ENCODE measurements at regions not wholly inside any gene's neighbourhood (a gene's known extent, or its start where the extent isn't known, plus 50 kb on each side); places are given as distances from the start of the nearest gene placed in this dataset.

DNA sequence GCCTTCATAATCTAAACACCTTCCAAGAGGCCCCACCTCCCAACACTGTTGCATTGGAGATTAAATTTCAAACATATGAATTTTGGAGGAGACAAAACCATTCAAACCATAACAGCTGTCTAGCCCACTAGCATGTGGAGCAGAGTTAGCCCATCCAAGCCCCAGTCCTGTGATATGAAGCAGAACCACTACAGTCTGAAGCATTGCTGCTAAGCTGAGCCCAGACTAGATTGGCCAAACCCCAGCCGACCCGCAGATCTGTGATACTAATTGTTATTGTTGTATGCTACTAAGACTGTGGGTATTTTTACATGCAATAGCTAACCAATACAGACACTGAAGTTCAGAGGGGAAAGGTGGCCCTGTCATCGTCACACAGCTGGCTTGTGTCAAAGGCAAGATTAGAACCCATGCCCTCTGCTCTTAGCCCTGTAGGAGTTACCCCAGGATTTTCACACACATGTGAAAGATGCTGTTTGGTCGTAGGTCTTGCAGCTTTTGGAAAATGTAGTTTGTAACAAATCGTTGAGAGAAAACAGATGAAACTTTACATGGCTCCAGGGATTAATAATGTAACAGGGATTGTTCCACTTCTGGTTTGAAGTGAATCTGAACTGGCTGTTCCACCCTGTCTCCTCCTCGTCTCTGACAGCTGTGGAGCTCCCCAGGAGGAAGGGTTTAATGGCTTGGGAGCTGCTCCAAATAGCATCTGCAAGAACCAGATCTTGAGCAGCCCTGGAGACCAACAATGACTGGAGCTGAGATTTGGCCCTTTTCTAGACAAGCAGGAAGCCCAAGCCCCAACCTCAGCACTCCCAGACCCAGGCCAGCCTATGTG, 517.5 kb downstream of the MID1IP1 start:
- no peak for DNase-seq (ENCODE audit: low read depth in 3 of 3, low spot score in 1 of 3)

DNA sequence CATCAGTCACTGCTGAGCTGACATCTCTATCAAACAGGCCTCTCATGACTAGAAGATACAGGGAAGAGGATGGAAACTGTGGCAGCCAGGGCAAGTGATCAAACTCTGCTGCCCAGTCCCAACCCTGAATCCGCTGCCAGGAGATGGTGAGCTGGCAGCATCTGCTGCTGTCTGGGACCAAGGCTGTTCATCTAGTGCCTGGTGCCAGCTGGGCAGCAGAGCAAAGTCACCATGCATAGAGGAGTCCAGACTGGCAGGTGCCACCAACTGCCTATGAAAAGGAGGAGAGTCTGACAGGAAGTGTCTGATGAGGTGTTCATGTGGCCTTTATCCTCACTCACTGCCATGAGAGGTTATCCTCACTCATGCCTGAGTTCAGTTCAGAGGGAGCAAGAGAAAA, 518.9 kb downstream of the MID1IP1 start:
- no peak for DNase-seq (ENCODE audit: low read depth in 3 of 3, low spot score in 1 of 3)

DNA sequence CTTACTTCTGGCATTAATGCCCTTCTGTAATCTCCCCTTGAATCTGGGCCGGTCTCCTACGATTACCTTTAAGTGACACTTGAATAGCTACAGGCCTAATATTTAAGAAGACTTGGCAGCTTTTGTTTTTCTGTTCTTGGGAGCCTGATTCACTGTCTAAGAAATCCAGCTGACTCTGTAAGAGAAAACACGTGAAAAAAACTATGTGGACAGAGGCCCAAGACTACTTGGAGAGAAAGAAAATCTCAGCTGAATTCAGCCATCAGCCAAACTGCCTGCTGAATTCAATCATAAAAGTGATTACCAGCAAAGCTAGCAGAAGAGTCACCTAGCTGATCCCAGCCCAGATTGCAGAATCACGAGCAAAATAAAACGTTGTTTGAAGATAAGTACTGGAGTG, 521.2 kb downstream of the MID1IP1 start:
- DNase-seq (ENCODE audit: low read depth in 3 of 3, low spot score in 1 of 3), result no peak

DNA sequence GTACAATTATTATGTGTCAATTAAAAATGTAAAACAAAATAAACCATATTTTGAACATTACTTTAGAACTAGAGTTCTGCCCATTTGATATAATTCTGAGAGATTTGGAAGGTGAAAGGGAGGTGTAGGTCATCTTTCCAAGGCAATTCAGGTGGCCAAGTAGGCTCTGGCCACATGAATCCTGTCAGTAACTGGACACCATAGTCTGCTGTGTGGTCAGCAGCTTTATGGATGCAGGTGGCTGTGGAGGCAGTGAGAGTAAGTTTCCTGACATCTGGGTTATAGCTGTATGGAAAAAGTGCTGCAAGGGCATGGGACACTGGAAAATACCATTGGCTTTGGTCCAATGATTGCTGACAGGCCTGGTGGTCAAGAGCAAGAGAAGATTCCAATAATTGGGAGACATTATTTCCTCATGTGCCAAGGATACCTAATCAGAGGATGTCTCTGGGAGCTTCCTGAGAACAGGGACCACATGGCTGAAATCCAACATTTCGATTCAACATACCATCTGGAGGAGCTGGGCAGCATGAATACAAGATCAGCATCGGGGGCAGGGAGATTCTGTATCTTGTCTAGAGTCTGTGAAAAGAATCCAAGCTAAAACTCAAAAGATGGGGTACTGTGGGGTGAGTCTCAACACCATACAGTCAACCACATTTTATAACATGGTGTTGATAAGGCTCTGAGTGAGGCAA, 523.1 kb downstream of the MID1IP1 start:
- no peak for DNase-seq (ENCODE audit: low read depth in 3 of 3, low spot score in 1 of 3)

DNA sequence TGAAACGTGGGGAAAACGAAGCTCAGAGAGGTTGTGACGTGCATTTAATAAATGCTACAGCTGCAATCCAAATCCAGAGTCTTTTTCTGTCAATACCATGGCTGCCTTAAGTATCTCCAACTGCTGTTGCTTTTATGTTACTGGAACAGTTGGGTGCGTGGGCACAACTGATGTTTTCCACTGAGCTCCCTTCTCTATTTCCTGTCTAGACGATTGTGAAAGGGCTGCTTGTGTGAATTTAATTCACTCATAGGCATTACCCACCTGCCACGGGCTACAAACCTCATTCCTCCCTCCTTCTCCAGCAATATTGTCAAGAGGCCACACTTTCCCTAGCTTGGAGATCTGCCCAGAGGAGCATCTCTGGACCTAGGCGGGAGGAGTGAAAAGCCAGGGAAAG, 526.0 kb downstream of the MID1IP1 start:
- DNase-seq (ENCODE audit: low read depth in 3 of 3, low spot score in 1 of 3), result peak in 1 of 3 donors; percentile 22

DNA sequence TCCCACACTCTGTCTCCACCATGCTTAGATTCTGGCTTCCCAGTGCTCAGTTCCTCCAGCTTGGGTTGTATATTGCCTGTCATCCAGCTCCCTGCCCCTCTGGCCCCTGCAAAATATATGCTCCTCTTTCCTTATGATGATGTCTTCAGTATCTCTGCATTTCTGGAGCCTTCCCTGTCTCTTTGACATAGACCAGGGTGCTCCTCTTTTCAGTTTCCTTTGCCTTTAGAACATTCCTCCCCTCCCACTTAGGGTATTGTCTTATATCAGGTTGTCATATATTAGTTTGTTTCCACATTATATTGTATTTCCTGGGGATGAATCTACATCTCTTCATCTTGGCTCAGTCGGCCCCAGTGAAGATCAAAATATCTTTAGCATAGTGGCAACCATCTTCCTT, 526.4 kb downstream of the MID1IP1 start:
- no peak for DNase-seq (ENCODE audit: low read depth in 3 of 3, low spot score in 1 of 3)

DNA sequence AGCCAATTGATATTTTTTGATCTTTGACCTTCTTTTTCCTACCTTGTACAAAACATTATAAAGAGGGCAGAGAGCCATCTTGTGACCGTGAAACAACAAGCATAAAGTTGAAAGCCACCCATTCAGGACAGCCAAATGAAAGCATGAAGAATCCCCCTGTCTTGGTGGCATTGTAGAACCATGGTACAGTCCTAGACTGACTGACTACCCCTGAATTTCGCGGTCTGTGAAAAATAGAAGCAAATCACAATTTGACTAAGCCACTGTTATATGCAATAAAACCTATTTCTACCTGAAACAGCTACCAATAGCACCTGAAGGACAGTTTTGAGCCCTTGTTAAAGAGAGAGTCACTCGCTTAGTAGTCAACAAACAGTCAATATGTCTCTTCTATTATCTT, 527.4 kb downstream of the MID1IP1 start:
- no peak for DNase-seq (ENCODE audit: low read depth in 3 of 3, low spot score in 1 of 3)

DNA sequence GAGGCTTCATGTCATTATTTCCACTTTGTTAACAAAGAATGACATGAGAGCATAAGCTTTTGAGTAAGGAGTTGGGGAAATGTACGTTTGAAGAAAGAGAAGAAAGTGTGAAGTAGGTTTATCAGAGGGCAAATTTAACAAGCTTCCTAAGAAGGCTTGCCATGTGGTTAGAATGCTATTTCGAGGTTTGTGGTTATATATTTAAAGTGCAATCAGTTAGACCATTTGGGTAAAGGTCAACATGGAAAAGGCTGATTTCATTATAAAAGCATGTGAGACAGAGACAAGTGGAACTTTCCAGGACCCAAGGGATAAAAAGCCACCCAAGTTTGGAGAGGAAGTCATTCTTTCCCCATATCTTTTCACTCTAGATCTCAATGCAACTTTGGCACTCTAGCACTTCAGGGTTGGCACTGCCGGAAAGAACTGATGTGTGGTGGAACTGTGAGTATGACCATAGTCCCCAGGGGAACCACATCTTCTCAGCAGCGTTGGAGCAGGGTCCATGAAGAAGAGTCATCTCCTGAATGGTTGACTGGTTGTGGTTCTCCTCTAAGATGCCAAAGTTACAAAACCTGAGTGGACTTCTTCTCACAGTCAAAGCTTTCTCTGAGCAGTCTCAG, 529.9 kb downstream of the MID1IP1 start:
- DNase-seq (ENCODE audit: low read depth in 3 of 3, low spot score in 1 of 3), result no peak

DNA sequence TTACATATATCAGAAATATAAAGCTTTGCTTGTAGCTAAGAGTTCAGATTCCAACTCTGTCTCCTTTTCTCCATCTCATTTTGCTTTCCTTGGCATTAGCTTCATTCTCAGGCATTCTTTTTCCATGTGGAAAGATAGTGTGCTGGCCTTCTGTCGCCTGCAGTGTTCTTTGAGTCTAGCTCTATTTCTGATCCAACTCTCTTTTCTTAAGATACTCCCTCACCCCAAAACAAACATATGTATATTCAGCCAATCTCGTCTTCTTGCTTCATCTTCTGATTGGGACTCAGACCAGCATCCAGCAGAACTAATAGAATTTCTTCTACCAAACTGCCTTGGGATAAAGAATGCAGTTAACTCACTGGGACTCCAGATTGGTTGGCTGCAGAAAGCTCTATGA, 532.2 kb downstream of the MID1IP1 start:
- no peak for DNase-seq (ENCODE audit: low read depth in 3 of 3, low spot score in 1 of 3)

DNA sequence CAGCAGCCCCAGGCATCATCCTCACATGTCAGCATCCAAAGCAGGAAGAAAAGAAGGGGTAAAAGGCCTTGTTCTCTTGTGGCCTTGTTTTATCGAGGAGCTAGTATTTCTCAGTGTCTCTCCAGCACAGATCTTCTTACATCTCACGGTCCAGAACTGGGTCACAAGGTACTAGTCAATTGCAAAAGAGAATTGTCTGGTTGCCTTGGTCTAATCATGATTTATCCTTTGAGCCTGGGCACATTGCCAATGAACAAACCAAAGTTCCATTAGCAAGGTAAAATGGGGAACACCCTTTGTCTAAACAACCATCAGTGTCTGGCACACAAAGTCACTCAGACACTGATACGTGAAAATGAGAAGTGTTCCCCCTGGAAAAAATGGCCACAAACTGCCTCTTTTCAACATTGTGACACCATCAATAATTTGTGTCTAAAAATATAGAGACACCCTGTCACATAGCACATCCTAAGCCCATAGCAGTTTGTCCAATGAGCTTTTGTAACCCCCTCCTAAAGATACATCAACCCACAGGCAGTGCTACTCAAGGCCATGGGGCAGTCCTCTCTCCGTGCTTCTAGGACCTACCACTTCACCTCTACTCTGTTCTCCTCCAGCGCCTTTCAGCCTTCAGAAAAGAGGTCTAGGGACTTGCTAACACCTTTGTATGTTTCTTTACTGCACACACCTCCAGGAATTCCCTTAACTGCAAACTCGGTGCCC, 534.4 kb downstream of the MID1IP1 start:
- no peak for DNase-seq (ENCODE audit: low read depth in 3 of 3, low spot score in 1 of 3)

DNA sequence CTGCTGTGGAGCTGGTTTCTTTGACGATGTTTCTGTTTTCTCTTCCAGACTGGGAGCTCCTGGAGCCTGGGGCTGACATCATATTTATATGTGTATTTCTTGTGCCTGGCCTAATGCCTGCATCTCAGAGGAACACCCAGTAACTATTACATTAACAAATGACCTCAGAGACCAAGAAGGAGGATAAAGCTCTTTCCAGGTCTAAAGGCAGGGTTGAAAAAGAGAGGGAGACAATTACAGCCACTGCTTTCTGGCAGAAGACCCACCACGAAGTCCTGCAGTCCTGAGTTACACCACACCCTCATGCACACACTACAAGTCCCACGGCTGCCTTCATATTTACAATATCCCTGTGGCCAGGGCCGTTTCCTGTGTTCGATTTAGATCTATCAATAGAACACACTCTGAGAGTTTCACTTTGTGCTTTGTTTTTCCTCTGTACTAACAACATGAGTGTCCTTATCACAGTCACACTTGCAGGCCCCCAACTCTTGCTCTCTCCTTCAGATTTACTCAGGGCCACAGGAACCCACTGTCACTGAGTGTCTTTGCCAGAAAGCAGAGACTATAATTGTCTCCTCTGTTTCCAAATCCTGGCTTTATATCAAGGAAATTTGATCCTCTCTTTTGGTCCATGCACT, 535.5 kb downstream of the MID1IP1 start:
- no peak for DNase-seq (ENCODE audit: low read depth in 3 of 3, low spot score in 1 of 3)

DNA sequence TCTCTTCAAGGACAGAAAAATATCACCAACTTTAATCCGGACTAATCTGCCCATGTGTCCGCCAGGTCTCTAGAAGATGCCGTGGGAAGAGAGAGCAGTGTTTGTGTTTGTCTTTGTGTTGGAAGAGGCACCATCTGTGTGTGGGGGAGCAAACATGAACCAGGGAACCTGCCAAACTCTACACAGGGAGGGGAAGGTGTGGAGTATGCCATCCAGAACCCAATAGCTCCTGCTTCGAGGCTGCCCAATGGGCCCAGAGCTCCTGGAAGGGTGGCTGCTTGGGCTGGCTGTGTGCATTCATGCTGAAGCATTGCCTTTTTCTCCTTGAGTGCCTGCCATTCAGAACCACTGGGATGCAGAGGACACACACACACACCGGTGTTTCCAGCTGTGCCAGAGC, 536.2 kb downstream of the MID1IP1 start:
- DNase-seq (ENCODE audit: low read depth in 3 of 3, low spot score in 1 of 3), result no peak

DNA sequence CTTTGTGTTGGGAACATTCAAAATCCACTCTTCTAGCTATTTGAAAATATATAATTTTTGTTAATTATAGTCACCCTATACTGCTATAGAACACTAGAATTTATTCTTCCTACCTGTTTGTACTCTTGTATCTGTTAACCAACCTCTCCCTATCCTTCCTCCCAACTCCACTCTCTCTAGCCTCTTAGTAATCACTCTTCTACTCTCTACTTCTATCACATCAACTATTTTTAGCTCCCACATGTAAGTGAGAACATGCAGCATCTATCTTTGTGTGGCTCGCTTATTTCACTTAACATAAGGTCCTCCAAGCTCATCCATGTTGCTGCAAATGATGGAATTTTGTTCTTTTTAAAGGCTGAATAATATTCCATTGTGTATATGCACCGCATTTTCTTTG, 537.3 kb downstream of the MID1IP1 start:
- no peak for DNase-seq (ENCODE audit: low read depth in 3 of 3, low spot score in 1 of 3)

DNA sequence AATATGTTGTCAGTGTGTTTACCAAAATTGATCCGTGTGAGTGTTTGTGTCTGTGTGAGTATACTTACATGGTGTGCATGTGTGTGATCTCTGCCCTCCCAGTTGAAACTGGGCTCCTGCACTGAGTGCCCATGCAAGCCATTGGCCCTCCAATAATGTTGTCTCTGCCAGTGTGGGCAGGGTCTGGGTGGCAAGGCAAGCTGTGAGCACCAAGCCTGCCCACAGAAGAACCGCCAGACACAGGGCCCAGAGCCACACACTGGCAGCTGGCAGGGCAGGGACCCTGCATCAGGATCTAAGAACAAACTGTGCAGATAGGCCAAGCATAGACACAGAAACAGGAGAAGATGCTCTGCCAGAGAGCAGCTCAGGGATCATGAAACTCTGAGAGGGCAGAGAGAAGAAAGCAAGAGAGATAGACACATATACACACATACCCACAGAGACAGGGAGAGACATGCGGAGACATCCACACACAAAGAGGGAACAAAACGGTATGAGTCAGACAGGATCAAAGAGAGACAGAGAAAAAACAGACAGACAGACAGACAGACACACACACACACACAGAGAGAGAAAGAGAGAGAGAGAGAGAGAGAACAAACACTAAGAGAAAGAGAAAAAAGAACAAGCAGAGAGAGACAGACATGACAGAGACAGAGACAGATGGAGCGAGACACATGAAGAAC, 555.0 kb downstream of the MID1IP1 start:
- DNase-seq (ENCODE audit: low read depth in 3 of 3, low spot score in 1 of 3), result no peak

DNA sequence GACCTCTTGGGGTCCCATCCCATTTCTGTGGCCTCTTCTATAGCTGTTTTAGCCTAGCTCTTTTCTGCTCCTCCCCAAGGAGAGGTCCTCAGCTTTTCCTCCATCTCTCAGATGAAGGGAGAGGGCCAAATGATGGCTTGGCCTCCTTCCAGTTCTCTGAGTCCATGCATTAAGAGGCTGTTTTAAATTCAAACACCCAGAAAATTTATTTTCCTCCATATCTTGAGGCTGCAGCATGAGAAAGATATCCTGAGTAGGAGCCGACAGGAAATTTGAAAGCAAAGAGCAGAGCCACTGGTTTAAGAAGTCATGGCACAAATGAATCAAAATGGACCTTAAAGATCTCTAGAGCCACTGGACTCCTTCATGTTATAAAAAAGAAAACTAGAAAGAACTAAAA, 558.8 kb downstream of the MID1IP1 start:
- no peak for DNase-seq (ENCODE audit: low read depth in 3 of 3, low spot score in 1 of 3)

DNA sequence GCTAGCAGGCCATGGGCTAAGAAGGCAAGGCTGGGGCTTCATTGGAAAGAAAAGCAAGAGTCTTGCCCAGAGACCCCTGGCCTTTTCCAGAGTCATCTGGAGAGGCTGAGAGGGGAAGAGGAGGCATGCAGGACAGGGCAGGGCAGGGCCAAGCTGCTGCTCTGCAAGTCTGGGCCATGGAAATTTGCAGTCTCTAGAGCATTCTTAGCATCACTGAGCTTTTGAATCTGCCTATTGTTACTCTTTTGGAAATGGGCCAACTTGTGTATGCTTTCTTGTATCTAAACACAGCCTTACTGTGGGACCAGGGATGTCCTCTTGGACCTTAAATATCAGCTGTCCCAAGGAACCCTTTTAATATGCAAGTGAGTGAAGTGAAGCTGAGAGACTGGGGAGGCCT, 560.5 kb downstream of the MID1IP1 start:
- no peak for DNase-seq (ENCODE audit: low read depth in 3 of 3, low spot score in 1 of 3)

DNA sequence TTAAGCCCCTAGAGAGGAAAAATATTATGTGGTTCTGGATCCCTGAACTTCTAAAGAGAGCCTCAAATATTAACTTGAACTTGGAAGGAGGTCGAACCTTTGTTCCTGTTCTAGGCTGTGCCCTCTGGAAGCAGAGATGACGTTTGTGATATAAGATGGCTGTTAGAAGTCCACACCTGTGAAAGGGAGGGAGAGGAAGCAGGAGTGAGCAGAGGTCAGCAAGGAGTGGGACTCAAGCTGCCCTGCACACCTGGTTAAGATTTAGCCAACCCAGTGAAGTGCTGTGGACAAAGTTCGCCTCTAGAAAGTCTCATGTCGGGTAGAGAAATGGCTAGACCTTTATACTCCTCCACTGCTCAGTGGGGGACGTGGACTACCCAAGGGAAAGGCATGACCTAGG, 566.2 kb downstream of the MID1IP1 start:
- no peak for DNase-seq (ENCODE audit: low read depth in 3 of 3, low spot score in 1 of 3)

DNA sequence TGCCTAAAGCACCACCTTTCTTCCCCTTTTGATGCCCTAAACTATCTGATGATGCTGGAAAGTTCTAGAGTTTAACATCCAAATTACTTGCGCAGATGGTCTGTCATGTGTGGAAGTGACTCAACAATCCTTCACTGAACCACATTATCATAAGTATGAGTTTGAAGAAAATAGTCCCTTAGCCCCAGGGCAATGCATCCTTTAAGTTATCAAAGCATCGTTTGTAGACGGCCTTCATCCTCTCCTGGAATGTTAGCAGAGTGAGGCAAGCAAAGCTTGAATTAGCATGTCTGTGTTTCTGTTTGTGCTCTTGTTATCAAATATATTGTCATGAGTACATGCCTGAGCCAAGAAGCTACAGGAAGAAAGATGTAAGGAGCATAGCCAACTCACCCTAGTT, 570.9 kb downstream of the MID1IP1 start:
- DNase-seq (ENCODE audit: low read depth in 3 of 3, low spot score in 1 of 3), result no peak

DNA sequence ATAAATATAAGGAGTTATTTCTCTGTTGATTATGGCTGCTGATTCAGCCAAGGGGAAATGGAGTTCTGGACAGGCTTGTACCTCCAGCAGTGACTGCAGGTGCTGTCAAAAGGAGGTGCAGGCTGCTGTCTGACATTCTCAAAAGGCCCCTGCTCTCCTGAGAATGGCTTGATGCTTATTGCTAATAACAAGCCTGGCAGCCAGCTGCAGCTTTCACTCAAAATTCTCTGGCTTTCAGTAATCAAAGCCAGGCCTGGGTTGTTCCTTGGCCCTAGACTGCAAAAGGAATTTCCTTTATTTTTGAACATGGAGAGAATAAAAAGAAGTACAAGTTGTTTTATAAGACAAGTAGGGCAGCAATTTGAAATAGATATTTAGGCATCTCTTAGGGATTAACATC, 575.9 kb downstream of the MID1IP1 start:
- DNase-seq (ENCODE audit: low read depth in 3 of 3, low spot score in 1 of 3), result no peak

DNA sequence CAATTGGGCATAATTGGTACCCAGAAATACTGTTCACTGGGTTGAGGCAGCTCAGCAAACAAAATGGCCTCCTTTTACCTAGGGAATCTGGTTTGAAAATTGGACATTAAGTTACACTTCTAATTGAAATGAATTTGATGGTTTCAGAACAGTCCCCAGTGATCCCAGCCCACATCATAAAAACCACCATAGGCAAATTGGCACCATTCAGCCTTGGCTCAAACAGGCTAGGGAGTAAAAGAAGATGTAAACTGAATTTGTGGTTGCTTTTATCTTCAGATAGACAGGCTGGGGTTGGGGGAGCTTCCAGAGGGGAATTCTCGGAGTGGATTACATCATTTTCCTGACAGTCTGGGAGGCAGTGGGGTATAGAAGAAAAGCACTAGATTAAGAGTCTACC, 576.5 kb downstream of the MID1IP1 start:
- no peak for DNase-seq (ENCODE audit: low read depth in 3 of 3, low spot score in 1 of 3)

DNA sequence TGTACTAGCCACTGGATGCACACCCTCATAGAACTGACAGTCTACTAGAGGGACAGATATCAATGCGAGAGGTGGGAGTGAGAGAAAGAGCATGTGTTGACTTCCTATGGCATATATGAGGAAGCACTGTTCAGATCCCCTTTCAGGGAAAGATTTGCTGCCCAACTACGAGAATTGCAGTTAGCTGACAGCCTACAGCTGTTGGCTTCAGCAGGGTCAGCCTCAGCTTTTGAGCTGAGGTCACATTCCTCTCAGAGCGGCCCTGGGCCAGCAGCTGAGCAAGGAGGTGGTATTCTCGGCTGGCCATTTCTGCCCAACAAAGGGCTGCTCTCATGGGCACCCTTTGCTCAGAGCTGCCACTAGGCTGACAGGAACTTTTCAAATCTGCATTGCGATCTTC, 580.2 kb downstream of the MID1IP1 start:
- no peak for DNase-seq (ENCODE audit: low read depth in 3 of 3, low spot score in 1 of 3)
